Stimulated activated CD4-positive, alpha-beta T cell treated with anti-CD3 and anti-CD28 coated beads, Interleukin-1b, Interleukin-23, amount 100 ng/mL, for 1 hour (primary cell): ENCODE measurements at regions not wholly inside any gene's neighbourhood (a gene's known extent, or its start where the extent isn't known, plus 50 kb on each side); places are given as distances from the start of the nearest gene placed in this dataset.
"Not testable (repeated sequence)": the region's sequence is repeated elsewhere in the genome, so short reads cannot be mapped to it uniquely, and the experiment has no call there.

Source experiments
- DNase-seq, 2 donors: peaks; one replicate each; pipeline ENCODE4 v3.0.0-alpha.2; 2020; ENCODE audit warnings: low read depth in 2 of 2

GRCh38 chr1:208347191-208347590 lies 103.0 kb upstream of the PLXNA2 start:
- DNase-seq: no peak

DNA sequence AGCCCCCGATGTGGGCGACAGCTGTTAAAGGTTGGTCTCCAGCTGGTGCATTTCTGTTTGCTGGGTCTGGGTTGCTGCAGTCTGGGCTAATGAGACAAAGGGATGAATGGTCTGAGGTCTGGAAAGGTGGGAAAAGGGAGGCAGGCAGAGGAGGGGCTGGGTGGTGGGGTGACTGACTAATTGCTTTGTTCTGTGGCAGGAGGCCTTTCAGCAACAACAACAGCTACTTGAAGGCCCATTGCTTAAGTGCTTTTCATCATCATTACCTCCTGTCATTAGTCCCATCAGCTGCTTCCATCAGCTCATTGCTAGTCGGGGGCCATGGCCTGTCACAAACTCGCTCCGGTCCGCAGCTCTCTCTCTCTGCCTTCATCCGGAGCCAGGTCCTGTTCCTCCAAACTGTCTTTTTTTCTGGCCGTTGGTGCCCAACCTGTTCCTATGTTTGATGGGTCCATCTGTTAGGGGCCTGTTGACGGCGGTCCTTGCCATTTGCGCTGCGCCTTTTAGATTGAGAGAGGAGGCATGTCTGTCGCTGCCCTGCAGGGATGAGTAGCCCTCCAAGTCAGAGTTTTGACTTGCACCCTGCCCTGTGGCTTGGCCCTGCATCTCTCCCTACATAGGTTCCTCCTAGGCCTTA lies 105.6 kb upstream of the PLXNA2 start:
- no peak for DNase-seq

GRCh38 chr1:208350815-208351214 lies 106.6 kb upstream of the PLXNA2 start:
- no peak for DNase-seq

DNA sequence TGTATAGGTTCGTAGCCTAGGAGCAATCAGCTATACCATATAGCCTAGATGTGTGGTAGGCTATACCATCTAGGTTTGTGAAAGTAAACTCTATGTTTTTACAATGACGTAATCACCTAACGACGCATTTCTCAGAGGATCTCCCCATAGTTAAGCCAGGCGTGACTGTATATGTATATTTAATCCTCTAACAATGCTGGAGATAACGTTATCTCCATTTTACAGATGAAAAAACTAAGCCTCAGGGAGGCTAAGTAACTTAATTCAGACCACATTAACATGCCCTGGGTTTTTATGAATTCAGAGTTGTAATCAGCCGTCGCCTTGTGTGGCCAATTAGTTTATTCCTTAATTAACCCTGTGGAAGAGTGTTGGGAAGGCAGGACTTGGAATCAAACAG lies 107.7 kb upstream of the PLXNA2 start:
- no peak for DNase-seq

- DNase-seq: not testable (repeated sequence)
These were observed 109.6 kb upstream of the PLXNA2 start for GRCh38 chr1:208353797-208354196.

DNA sequence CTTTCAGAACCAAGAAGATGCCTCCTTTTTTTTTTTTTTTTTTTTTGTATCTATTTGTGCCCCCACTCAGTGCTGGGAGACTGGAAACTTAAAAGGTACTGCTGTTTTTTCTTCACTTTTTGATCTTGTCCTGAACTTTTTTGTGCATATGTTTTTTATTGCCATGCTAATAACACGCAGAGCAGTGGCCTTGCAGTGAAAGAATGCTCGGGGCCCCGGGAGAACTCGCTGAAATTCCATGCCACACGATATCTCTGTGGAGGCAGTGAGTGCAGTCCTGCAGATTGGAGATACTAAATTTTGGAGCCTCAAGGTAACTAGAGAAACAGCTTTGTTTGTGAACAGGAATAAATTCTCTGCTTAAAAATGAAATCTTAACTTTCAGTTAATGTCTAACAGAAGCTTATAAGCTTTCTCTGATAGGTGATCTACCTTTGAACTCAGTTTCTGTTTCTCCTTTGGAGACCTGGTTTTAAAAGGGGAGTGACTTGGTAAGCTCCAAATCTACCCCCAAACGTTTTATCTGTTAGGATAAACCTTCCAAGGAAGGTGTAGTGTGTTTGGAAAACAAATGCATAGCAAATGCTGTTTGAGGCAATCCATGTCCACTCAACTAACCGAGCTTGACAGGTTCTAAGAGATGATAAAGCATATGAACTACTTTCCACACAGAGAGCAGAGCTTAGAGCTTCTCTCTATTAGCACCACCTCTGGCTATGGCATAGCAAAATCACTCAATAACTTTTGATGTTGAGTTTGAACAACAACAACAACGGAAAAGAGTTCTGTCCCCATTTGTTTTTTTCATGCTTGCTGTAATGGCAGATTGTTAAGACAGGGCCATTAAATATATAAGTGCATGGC lies 113.7 kb upstream of the PLXNA2 start:
- no peak for DNase-seq

GRCh38 chr1:208358651-208359050 lies 114.5 kb upstream of the PLXNA2 start:
- no peak for DNase-seq

DNA sequence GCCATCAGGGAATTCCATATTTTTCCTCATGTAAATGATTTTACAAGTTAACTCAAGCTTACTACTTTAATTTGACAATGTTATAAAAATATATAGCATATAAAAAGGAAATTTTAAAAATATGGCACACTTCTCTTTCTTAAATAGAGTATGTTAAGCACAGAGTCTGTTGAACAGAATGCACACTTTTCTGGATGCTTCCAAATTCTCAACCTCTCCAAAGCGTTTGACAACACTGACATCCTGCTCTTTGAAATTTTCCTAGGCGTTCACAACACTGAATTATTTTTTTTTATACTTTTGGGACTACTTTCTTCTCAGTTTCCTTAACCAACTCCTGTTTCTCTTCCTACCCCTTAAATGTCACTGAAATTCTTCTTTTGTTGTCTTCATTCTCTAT lies 117.8 kb upstream of the PLXNA2 start:
- DNase-seq: no peak

DNA sequence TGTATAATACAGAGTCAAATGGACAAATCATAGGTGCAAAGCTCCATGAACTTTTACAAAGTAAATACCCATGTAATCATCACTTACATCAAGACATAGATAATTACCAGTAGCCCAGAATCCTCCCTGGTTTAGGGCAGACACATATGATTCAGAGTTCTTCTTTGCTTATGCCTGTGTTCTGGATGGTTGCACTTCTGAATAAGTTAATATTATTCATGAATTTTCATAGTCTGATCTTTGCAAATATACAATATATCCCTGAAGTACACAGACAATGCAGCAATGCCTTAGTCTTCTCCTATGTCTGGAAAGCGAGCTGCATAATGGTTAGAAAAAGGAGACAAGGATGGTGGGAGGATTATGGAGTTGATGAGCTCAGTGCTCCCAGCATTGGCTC lies 122.4 kb upstream of the PLXNA2 start:
- DNase-seq: no peak

DNA sequence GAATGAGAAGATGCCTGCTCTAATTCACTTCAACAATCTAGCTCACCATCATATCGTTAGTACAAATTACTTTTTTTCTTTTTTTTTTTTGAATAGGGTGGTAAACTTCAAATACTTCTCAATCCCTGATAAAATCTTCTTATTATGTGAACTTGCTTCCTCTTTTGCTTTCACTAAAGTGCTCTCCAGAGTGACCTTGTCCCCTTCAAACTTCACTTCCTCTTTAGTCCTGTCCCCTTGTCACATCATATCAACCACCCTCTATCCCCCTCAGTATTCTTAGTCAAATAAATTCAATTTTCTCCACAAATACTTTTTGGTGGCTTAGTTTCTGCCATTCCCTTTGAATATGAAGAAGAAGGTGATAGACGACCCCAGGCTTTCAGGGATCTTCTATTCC lies 124.9 kb upstream of the PLXNA2 start:
- no peak for DNase-seq

- DNase-seq: no peak
These were observed 125.5 kb upstream of the PLXNA2 start for GRCh38 chr1:208369658-208370057.

DNA sequence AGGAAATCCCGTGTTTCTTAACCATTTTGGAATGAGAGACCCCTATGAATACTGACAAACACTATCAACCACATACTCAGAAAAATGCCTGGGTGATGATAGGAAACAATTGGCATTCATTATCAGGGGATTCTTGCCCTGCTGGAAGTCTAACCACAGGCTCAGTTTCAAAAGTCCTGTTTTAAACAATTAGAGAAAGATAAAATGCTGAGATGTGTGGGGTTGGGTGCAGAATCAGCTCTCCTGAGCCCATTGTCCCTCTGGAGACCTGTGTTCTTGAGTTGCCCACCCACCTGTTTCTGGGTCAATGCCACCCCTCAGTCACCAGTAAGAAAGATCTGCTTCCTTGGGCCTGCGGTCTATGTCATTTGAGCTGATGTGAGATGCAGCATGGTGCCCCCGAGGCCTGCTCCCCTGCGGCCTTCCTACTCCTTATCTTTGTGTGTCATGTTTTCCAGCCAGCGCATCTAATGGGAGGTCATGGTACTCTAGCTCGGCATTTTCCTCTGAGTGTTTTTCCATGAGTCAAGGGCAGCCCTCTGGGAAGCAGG lies 130.3 kb upstream of the PLXNA2 start:
- no peak for DNase-seq

DNA sequence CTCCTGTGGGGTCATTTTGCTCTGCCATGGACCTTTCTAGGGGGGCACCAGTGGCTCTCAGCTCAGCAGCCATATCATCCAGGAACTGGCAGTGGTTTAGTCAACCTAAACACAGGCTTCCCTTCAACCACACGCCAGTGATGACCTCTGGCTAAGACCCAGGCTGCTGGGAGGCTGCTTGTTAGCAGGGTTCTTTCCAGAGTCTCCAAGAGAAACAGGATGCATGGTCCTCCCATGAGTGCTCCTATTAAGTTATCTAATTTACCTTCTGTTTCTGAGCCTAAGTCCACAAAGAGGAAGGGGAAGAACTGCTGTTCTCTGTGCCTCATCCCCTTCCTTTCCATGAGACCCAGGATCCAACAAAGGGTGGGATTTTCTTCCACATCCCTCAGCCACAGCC lies 137.3 kb upstream of the PLXNA2 start:
- DNase-seq: no peak

GRCh38 chr1:208387908-208388811 lies 144.0 kb upstream of the PLXNA2 start:
- no peak for DNase-seq

GRCh38 chr1:208393416-208393815 lies 149.2 kb upstream of the PLXNA2 start:
- no peak for DNase-seq

DNA sequence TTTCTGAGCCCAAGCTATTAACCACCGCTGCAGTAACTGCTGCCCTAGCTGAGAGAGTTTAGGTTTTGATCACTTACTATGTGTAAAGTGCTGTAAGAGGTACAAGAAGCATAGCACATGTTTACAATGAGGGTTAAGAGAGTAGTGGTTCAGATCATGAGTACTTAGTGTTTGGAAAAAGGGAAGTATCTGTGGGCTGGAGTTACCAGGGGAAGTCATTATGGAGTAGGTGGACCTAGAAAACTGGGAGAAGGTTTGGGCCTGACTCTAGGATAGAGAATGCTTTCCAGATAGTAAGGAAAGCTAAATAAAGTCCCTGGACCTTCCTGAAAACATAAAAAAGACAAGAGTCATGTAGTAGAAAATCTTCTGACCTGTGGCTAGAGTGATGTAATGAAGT lies 149.6 kb upstream of the PLXNA2 start:
- no peak for DNase-seq

GRCh38 chr1:208397286-208397685 lies 153.1 kb upstream of the PLXNA2 start:
- no peak for DNase-seq

DNA sequence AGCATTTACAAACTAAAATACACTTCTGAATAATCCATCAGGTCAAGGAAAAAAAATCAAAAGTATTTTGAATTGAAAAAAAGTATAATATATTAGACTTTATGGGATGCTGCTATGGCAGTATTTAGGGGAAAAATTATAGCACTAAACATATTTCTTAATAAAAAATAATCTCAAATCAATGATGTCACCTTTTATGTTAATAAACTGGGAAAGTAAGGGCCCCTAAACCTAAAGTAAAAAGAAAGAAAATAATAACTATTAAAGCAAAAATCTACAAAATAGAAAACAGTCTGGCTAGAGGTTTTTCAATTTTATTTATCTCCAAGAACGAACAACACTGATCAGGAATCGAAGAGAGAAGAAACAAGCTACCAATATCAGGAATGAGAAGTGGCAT lies 160.8 kb upstream of the PLXNA2 start:
- DNase-seq: no peak

GRCh38 chr1:208409176-208409575 lies 165.0 kb upstream of the PLXNA2 start:
- no peak for DNase-seq

DNA sequence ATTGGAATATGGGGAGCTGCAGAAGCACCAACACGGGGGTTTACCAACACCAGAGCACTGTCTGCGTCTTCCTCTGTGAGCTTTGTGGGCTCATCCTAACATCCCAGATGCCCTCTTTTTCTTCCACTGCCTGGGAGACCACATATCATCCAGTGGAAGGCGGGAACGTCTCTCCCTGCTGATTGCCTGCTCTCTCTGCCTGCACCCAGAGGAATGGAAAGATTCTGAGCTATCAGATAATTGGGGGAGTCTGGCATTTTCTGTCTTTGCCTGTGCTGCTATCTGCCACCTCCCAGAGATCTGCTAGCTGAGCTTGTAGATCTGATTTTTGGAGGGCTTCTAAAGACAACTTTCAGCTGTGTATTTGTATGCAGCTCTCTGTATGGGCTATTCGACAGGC lies 166.2 kb upstream of the PLXNA2 start:
- DNase-seq: no peak

DNA sequence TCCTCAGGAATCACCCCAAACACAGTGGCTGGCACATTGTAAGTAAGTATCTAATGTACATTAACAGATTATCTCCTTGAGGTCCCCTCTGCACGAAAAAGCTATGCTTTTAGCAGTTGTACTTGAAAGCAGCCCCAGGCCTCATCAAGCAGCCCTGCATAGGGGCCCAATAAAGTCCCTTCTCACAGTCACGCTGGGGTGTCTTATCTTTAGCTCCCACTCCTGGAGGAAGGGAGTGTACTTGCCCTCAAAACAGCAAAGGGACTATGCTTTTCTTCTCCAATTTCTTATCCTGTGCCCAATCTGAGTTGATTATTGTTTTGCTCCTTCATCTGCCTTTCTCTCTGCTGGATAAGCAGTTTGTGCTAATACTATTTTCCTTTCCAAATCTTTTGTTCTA lies 168.8 kb upstream of the PLXNA2 start:
- DNase-seq: no peak

GRCh38 chr1:208418667-208419066 lies 174.5 kb upstream of the PLXNA2 start:
- DNase-seq: no peak
